Suprapubic skin (tissue), 4 donors: ENCODE measurements at regions not wholly inside any gene's neighbourhood (a gene's known extent, or its start where the extent isn't known, plus 50 kb on each side); places are given as distances from the start of the nearest gene placed in this dataset.

Source experiments
- EP300 ChIP-seq: sonication (generic); formaldehyde crosslinking; IDR thresholded peaks from one replicate; pipeline ENCODE4 v1.6.1; 2017; ENCODE audit warnings: antibody characterized with exemption
- POLR2A ChIP-seq, 2 donors: fragments of 450-650 bp; IDR thresholded peaks; one replicate each; pipeline ENCODE4 v1.6.1; 2017; ENCODE audit warnings: antibody characterized with exemption in 2 of 2, mild to moderate bottlenecking in 2 of 2, moderate library complexity in 2 of 2
- POLR2AphosphoS5 ChIP-seq, 3 donors: sonication (generic); formaldehyde crosslinking; IDR thresholded peaks; one replicate each; pipeline ENCODE4 v1.6.1; 2017; ENCODE audit warnings: antibody characterized with exemption in 3 of 3
- TF ChIP-seq, protein P1 (sequence below), 2 donors: fragments of 200-600 bp in 1 of 2; fragments of 450-650 bp in 1 of 2; sonication (generic) in 1 of 2; IDR thresholded peaks; one replicate each; pipeline ENCODE4 v1.5.1; 2016 to 2019; ENCODE audit warnings: antibody characterized with exemption in 2 of 2, mild to moderate bottlenecking in 1 of 2, moderate library complexity in 1 of 2

GRCh38 chr5:120938604-120939003, 474.5 kb downstream of the PRR16 start:
- TF ChIP-seq, protein P1, sequence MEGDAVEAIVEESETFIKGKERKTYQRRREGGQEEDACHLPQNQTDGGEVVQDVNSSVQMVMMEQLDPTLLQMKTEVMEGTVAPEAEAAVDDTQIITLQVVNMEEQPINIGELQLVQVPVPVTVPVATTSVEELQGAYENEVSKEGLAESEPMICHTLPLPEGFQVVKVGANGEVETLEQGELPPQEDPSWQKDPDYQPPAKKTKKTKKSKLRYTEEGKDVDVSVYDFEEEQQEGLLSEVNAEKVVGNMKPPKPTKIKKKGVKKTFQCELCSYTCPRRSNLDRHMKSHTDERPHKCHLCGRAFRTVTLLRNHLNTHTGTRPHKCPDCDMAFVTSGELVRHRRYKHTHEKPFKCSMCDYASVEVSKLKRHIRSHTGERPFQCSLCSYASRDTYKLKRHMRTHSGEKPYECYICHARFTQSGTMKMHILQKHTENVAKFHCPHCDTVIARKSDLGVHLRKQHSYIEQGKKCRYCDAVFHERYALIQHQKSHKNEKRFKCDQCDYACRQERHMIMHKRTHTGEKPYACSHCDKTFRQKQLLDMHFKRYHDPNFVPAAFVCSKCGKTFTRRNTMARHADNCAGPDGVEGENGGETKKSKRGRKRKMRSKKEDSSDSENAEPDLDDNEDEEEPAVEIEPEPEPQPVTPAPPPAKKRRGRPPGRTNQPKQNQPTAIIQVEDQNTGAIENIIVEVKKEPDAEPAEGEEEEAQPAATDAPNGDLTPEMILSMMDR (IDR thresholded peaks at IDR 0.05), result no peak
- no peak for TF ChIP-seq POLR2A (IDR thresholded peaks at IDR 0.05)
- TF ChIP-seq EP300, result no peak
- no peak for TF ChIP-seq POLR2AphosphoS5 (IDR thresholded peaks at IDR 0.05)
